WERI-Rb-1 (cell line): ENCODE measurements at regions not wholly inside any gene's neighbourhood (a gene's known extent, or its start where the extent isn't known, plus 50 kb on each side); places are given as distances from the start of the nearest gene placed in this dataset.

Experiments
- DNase-seq: peaks from one replicate; pipeline ENCODE4 v3.0.0-alpha.2; 2020
- H3K27ac ChIP-seq: fragments of 250-450 bp; sonication (Bioruptor Pico); 2 replicates; pipeline ENCODE4 v1.5.1; 2020; ENCODE audit warnings: mild to moderate bottlenecking, moderate library complexity
- H3K27me3 ChIP-seq: fragments of 250-450 bp; sonication (Bioruptor Pico); 2 replicates; pipeline ENCODE4 v1.5.1; 2021; ENCODE audit warnings: mild to moderate bottlenecking, low read depth, moderate library complexity; ENCODE audit not compliant: insufficient read depth, severe bottlenecking
- H3K36me3 ChIP-seq: fragments of 250-450 bp; sonication (Bioruptor Pico); 2 replicates; pipeline ENCODE4 v1.5.1; 2020; ENCODE audit warnings: mild to moderate bottlenecking, moderate library complexity
- H3K4me3 ChIP-seq: 2 replicates; pipeline ENCODE4 v1.5.1; 2011; ENCODE audit warnings: low read depth, mild to moderate bottlenecking, control low read depth, low read length
- H3K9me3 ChIP-seq: fragments of 250-450 bp; sonication (Bioruptor Pico); 2 replicates; pipeline ENCODE4 v1.5.1; 2021; ENCODE audit warnings: mild to moderate bottlenecking, moderate library complexity; ENCODE audit not compliant: severe bottlenecking
- TF ChIP-seq, protein P1 (sequence below): IDR thresholded peaks from 2 replicates; pipeline ENCODE4 v1.5.1; 2011; ENCODE audit warnings: low read depth, mild to moderate bottlenecking, control low read depth, inconsistent platforms, low read length

DNA sequence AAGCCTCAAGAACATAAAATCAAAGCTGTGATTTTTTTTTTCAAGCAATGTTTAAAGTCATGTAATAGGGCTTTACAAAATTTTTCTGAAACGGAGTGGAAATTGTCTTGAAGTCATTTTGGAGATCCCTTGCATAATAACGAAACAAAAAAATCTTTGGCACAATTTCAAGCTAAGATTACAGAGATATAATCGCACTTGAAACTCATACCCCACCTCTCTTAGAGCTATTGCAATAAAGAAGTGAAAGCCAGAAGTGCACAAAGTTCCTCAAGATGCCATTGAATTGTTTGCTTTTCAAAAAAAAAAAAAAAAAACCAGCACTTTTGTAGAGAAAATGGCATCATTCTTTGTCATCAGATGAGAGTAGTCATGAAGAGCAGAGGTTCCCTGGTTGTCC is 152.3 kb downstream of the PAX3 start:
- no peak for DNase-seq
- no peak overlapping the region for H3K4me3 ChIP-seq
- no peaks in the 10 kb centered on the region for H3K9me3 ChIP-seq
- no peaks in the 10 kb centered on the region for H3K27me3 ChIP-seq
- TF ChIP-seq, protein P1, sequence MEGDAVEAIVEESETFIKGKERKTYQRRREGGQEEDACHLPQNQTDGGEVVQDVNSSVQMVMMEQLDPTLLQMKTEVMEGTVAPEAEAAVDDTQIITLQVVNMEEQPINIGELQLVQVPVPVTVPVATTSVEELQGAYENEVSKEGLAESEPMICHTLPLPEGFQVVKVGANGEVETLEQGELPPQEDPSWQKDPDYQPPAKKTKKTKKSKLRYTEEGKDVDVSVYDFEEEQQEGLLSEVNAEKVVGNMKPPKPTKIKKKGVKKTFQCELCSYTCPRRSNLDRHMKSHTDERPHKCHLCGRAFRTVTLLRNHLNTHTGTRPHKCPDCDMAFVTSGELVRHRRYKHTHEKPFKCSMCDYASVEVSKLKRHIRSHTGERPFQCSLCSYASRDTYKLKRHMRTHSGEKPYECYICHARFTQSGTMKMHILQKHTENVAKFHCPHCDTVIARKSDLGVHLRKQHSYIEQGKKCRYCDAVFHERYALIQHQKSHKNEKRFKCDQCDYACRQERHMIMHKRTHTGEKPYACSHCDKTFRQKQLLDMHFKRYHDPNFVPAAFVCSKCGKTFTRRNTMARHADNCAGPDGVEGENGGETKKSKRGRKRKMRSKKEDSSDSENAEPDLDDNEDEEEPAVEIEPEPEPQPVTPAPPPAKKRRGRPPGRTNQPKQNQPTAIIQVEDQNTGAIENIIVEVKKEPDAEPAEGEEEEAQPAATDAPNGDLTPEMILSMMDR: no peak
- H3K36me3 ChIP-seq: no peaks in the 10 kb centered on the region
- no peak overlapping the region for H3K27ac ChIP-seq

DNA sequence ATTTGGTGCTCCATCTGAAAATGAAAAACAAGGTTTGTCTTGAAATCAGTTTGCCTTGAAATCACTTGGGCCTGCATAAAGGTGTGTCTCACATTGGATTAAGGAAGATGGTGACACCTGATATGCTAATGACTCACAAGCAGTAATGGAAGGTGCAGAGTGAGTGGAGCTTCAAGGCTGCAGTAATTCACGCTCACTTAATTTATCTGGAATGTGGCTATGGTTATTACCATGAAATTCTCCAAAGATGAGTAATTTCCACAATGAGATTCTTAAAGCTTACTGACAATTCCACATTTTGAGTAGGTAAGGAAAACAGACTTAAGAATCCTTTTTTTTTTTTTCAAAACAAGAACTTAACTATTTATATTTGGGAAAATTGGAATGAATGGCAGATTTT is 156.8 kb downstream of the PAX3 start:
- Histone ChIP-seq H3K9me3 (no peaks in the 10 kb centered on the region), H3K4me3 (no peak overlapping the region), H3K36me3 (no peaks in the 10 kb centered on the region), H3K27me3 (no peaks in the 10 kb centered on the region), H3K27ac (no peak overlapping the region)
- no peak for DNase-seq
- TF ChIP-seq, protein P1: no peak

DNA sequence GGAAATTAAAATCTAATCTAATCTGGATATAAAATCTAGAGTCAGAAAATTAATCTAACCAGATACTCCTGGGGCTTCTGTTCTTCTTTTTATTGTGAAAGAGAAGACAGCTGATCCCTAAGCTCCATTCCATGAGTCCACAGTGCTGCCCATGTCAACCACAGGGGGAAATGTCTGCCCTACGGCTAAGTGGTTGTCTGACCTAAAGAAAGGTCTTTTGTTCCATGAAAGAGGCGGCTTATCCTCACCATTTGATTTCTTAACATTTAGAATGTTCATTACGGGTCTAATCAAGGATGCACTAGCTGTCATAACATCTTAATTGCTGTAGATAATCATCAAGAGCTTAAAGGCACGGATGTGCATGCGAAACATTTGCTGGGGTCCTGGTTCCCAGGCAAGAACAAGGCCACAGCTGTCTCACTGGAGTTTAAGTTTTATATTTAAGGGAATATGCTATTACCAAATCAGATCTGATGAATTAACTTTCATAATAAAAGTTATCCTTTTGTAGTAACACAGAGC is 162.6 kb downstream of the PAX3 start:
- no peaks in the 10 kb centered on the region for H3K36me3 ChIP-seq

DNA sequence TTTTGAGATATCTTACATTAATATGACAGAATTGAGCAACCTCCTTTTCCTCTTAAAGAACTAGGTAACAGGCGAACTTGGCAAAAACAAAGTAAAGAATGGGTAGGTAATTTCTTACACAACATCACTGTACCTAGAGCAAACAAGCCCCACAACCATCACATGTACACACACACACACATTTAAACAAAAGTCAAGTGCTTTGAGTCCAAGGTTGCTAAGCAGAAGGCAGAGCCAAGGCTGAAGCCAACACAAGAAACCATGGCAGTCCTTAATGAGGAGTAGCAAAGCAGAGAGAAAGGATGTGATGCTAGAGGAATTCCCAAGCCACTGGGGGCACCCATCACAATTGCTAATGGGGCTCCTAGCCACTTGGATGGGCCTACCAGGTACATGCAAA is 164.1 kb downstream of the PAX3 start:
- H3K36me3 ChIP-seq: no peaks in the 10 kb centered on the region

More for the DNA sequence above, 162.6 kb downstream of the PAX3 start:
- H3K27ac ChIP-seq: no peak overlapping the region
- H3K4me3 ChIP-seq: no peak overlapping the region
- TF ChIP-seq, protein P1: no peak
- no peaks in the 10 kb centered on the region for H3K27me3 ChIP-seq
- no peaks in the 10 kb centered on the region for H3K9me3 ChIP-seq
- DNase-seq: no peak

DNA sequence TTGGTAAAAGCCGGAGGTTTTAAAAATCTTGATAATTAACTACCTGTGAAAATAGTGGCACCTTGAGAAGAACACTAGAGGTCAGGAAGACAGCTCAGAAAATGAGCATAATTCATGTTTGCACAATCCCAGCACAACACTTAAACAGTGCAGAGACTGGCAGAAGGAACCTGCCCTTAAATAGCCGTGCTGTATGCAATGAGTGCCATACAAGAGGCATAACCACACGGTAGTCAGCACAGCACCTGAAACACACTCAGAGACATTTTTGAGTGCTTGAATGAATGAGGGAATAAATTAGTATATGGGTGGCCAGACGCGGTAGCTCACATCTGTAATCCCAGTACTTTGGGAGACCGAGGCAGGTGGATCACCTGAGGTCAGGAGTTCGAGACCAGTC is 164.9 kb downstream of the PAX3 start:
- Histone ChIP-seq H3K9me3 (no peaks in the 10 kb centered on the region), H3K4me3 (no peak overlapping the region), H3K36me3 (no peaks in the 10 kb centered on the region), H3K27me3 (no peaks in the 10 kb centered on the region), H3K27ac (no peak overlapping the region)
- TF ChIP-seq, protein P1: no peak
- DNase-seq: no peak

More for the DNA sequence above, 164.1 kb downstream of the PAX3 start:
- no peak for DNase-seq
- H3K27me3 ChIP-seq: no peaks in the 10 kb centered on the region
- TF ChIP-seq, protein P1: no peak
- H3K4me3 ChIP-seq: no peak overlapping the region
- H3K27ac ChIP-seq: no peak overlapping the region
- H3K9me3 ChIP-seq: no peaks in the 10 kb centered on the region

DNA sequence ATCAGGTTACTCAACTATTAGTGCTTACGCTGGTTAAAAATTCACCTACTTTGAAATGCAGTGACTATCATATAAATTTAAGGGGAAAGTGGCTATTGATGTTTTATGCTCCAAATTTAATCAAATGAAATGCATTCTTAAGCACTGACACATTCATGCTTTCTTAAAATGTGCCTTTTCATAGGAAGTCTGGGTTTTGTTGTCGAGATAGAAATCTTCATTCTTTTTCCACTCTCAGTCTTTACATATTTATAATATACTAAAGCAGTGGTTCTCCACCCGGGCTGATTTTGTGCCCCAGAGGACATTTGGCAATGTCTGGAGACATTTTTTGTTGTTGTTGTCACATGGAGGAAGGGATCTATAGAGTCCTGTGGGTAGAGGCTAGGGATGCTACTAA is 167.9 kb downstream of the PAX3 start:
- no peak for DNase-seq
- H3K4me3 ChIP-seq: no peak overlapping the region
- H3K36me3 ChIP-seq: no peaks in the 10 kb centered on the region
- H3K27me3 ChIP-seq: no peaks in the 10 kb centered on the region
- no peaks in the 10 kb centered on the region for H3K9me3 ChIP-seq
- TF ChIP-seq, protein P1: no peak
- H3K27ac ChIP-seq: no peak overlapping the region
